ENCODE measurements at regions not wholly inside any gene's neighbourhood (a gene's known extent, or its start where the extent isn't known, plus 50 kb on each side); places are given as distances from the start of the nearest gene placed in this dataset.
"Not testable (repeated sequence)": the region's sequence is repeated elsewhere in the genome, so short reads cannot be mapped to it uniquely, and the experiment has no call there.

DNA sequence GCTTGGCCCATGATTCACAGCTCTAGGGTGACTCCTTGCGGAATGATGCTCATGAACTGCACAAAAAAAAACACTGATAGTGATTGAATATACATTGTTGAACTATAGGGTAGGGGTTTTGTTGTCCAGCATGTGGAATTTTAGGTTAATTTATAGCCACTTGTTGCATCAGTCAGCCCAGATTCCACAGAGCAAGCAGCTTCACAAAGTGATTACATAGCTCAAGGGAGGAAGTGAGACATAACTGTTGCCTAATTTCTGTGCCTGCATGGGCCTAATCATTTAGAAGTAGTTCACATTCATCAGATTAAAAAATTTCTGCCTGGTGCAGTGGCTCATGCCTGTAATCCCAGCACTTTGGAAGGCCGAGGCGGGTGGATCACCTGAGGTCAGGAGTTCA is 142.2 kb upstream of the ZNF722 start:
- not testable (repeated sequence) for H3K4me1 Mint-ChIP-seq, H3K4me3 Mint-ChIP-seq, H3K36me3 Mint-ChIP-seq, DNase-seq, H3K27ac Mint-ChIP-seq, H3K27me3 Mint-ChIP-seq
- peaks cover 31% of the 10 kb centered on the region for H3K9me3 Mint-ChIP-seq

DNA sequence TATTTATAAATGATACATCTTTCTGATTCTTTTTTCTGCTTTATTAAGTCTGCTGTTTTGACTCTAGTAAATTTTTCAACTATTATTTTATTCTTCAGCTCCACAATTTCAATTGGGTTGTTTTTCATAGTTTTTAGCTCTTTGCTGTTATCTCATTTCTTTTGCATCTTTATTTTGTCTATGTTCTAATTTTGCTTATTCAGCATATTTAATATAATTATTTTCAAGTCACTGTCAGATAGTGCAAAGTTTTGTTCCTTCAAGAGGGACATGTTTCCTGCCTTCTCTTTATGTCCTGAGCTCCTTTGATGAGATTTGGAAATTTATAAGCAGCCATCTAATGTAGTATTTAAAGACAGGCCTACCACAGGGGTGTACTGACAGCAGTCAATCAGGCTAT is 131.5 kb upstream of the ZNF722 start:
- Mint-ChIP-seq H3K4me3 (no peak overlapping the region), H3K27me3 (no peaks in the 10 kb centered on the region), H3K36me3 (peaks cover 2% of the 10 kb centered on the region), H3K9me3 (peaks cover 31% of the 10 kb centered on the region), H3K27ac (no peak overlapping the region), H3K4me1 (no peaks in the 10 kb centered on the region)
- no peak for DNase-seq

DNA sequence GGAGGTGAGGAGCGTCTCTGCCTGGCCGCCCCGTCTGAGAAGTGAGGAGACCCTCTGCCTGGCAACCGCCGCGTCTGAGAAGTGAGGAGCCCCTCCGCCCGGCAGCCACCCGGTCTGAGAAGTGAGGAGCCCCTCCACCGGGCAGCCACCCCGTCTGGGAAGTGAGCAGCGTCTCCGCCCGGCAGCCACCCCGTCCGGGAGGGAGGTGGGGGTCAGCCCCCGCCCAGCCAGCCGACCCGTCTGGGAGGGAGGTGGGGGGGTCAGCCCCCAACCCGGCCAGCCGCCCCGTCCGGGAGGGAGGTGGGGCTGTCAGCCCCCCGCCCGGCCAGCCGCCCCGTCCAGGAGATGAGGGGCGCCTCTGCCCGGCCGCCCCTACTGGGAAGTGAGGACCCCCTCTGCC is 124.4 kb upstream of the ZNF722 start:
- not testable (repeated sequence) for H3K27ac Mint-ChIP-seq, H3K36me3 Mint-ChIP-seq, H3K4me3 Mint-ChIP-seq, DNase-seq, H3K27me3 Mint-ChIP-seq, H3K4me1 Mint-ChIP-seq
- H3K9me3 Mint-ChIP-seq, result peaks cover 39% of the 10 kb centered on the region

DNA sequence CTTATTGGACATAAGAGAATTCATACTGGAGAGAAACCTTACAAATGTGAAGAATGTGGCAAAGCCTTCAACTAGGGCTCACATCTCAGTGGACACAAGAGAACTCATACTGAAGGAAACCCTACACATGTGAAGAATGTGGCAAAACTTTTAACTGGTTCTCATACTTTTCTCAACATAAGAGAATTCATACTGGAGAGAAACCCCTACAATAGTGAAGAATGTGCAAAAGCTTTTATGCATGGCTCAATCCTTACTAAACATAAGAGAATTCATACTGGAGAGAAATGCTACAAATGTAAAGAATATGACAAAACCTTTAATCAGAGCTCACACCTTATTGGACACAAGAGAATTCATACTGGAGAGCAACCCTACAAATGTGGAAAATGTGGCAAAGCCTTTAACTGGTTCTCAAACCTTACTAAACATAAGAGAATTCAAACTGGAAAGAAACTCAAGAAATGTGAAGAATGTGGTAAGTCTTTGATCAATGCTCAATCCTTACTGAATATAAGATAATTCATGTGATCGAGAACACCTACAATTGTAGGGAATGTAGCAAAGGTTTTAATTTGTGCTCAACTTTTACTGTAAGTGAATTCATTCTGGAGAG is 121.8 kb upstream of the ZNF722 start:
- H3K4me1 Mint-ChIP-seq, result no peaks in the 10 kb centered on the region
- H3K9me3 Mint-ChIP-seq, result peaks cover 49% of the 10 kb centered on the region

DNA sequence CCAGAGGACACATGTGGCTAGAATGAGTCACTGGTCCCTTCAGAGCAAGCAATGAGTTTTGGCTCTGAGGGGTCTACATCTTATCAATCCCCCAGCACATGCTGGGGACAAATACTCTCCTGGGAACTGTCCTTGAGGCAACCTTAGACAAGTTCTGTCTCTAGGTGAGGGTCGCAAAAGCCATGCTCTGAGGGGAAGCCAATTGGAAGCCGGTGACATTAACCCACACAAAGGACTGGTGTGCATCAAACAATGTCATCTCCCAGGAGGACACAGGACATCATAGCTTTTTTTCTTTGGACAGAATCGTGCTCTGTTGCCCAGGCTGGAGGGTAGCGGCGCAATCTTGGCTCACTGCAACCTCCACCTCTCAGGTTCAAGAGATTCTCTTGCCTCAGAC is 111.6 kb upstream of the ZNF722 start:
- Mint-ChIP-seq H3K36me3 (peaks cover 2% of the 10 kb centered on the region), H3K27me3 (no peaks in the 10 kb centered on the region), H3K4me1 (no peaks in the 10 kb centered on the region), H3K27ac (no peak overlapping the region), H3K9me3 (peaks cover 32% of the 10 kb centered on the region), H3K4me3 (no peak overlapping the region)
- no peak for DNase-seq

More for the DNA sequence above, 121.8 kb upstream of the ZNF722 start:
- no peak for DNase-seq
- H3K27me3 Mint-ChIP-seq, result no peaks in the 10 kb centered on the region
- H3K27ac Mint-ChIP-seq, result no peak overlapping the region
- no peak overlapping the region for H3K4me3 Mint-ChIP-seq
- H3K36me3 Mint-ChIP-seq, result peaks cover 13% of the 10 kb centered on the region

DNA sequence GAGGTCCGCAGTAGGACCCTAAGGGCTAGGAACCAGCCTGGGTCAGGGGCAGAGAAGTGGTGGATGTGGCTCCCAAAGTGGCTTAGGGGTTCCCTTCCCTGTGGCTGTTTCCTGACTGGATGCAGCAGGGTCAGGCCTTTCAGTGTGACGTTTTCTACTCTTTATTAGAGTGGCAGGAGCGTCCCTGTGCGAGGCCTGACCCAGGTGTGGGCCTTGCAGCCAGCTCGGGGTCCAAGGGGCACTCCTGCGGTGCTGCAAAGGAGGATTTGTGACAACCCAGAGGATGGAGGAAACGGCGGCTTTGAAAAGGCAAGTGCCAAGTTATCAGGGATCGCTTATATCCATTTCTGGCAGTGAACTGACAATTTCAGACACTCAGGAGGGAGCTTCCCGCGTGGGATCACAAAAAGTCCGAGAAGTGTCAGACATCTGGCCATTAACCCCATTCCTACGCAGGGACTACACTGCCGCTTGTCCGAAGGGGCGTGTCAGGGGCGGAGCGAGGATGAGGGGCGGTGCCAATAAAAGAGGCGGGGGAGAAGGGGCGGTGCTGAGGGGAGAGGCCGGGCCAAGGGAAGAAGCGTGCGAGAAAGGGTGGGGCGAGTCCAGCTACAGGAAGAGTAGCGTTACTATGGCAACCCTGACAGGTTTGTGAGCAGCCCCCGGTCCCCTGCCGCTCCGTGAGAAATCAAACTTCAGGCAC is 98.8 kb upstream of the ZNF722 start:
- H3K4me3 Mint-ChIP-seq, result peak overlapping the region; percentile 97
- H3K4me1 Mint-ChIP-seq, result peaks cover 2% of the 10 kb centered on the region
- peaks cover 16% of the 10 kb centered on the region for H3K9me3 Mint-ChIP-seq
- H3K27me3 Mint-ChIP-seq, result no peaks in the 10 kb centered on the region
- H3K36me3 Mint-ChIP-seq, result peaks cover 15% of the 10 kb centered on the region
- H3K27ac Mint-ChIP-seq, result peak overlapping the region; percentile 87
- peak; percentile 81 for DNase-seq

DNA sequence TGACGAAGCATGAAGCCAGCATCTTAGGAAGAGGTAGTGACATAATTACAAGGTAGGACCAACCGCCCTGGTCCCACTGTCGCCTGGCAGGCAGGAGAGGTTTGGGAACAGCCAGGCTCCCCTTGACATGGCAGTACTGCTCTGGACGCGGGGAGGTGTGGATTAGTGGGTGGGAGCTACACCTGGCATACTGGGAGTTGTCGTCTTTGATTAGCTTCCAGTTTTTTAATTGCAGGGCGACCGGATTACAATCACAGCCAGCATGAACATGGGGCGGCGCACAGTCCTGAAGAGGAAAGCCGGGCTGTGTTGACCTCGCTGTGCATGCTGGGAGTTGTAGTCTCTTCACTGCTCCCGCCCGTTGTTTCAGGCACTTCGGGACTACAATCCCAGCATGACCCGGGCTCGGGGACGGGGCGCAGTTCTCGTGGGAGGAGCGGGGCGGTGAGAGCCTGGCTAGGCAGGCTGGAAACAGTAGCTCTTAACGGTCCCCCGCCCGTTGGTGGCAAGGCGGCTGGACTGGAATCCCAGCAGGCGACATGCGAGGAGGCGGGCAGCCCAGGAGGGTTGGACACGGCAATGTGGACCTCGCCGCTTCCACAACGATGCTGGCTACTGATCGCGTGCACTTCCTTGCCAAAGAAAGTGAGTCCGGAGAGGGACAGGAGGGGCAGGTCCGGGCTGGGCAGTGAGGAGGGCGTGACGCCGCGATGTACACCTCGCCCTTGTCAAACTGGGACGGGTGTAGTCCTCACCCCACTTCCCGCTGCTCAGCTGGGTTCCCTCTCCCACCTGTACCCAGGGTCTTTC is 98.0 kb upstream of the ZNF722 start:
- Mint-ChIP-seq H3K27ac (peak overlapping the region; percentile 87), H3K9me3 (peaks cover 16% of the 10 kb centered on the region), H3K4me3 (peak overlapping the region; percentile 97), H3K36me3 (peaks cover 22% of the 10 kb centered on the region), H3K27me3 (no peaks in the 10 kb centered on the region), H3K4me1 (peaks cover 2% of the 10 kb centered on the region)
- peak; percentile 90 for DNase-seq

DNA sequence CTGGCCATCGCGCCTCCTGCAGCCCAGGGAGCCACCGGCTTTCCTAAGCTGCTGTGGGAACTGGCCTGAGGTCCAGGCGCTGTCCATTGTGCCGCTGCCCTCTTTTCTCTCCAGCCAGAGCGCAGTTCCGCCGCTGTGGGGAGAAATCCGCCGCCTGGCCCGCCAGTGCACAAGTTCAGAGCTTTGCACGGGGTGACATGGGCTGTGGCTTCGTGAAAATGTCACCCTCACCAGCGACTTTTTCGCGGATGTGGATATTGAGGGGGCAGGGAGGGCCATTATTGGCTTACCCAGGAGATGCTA is 97.5 kb upstream of the ZNF722 start:
- DNase-seq, H3K4me1 Mint-ChIP-seq, H3K27me3 Mint-ChIP-seq, H3K27ac Mint-ChIP-seq: not testable (repeated sequence)
- peak overlapping the region; percentile 97 for H3K4me3 Mint-ChIP-seq
- peaks cover 25% of the 10 kb centered on the region for H3K36me3 Mint-ChIP-seq
- peaks cover 15% of the 10 kb centered on the region for H3K9me3 Mint-ChIP-seq

DNA sequence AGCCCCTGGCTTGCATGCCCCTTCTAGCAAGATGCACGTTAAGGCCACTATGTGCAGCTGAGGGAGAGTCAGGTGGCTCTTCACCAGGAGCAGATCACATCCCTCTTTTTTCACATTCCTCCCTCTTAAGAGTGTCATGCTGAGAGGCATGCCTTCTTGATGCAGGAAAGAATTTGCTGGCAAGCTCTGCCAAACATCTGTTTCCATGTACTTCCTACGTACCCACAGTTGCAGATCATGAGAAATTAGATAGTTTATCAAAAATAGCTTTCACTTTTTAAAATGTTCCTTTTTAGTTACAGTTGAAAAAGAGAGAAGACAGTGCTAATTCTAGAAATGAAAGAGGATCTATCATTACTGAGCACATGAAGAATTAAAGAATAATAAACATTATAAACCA is 79.7 kb upstream of the ZNF722 start:
- H3K36me3 Mint-ChIP-seq, result peaks cover 35% of the 10 kb centered on the region
- H3K27me3 Mint-ChIP-seq, result no peaks in the 10 kb centered on the region
- H3K4me1 Mint-ChIP-seq, result peaks cover 2% of the 10 kb centered on the region
- peaks cover 16% of the 10 kb centered on the region for H3K9me3 Mint-ChIP-seq
- no peak for DNase-seq
- no peak overlapping the region for H3K4me3 Mint-ChIP-seq
- no peak overlapping the region for H3K27ac Mint-ChIP-seq

DNA sequence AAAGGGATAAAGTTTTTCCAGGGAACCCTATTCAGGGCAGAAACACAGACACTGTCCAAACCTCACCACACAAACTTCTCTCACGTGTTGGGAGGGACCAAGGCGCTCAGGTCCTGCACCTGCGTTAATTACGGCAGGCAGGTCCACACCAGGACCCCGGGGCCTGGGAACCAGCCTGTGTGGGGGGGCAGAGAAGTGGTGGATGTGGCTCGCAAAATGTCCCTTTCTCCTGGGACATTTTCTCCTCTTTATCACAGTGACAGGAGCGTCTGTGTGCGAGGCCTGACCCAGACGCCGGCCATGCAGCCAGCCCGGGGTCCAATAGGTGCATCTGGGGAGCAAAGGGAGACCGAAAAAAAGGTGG is 73.4 kb upstream of the ZNF722 start:
- H3K36me3 Mint-ChIP-seq, result peaks cover 20% of the 10 kb centered on the region
- peaks cover 9% of the 10 kb centered on the region for H3K4me1 Mint-ChIP-seq
- no peak for DNase-seq
- peaks cover 11% of the 10 kb centered on the region for H3K9me3 Mint-ChIP-seq
- peak overlapping the region; percentile 95 for H3K27ac Mint-ChIP-seq
- H3K27me3 Mint-ChIP-seq, result no peaks in the 10 kb centered on the region
- peak overlapping the region; percentile 92 for H3K4me3 Mint-ChIP-seq

DNA sequence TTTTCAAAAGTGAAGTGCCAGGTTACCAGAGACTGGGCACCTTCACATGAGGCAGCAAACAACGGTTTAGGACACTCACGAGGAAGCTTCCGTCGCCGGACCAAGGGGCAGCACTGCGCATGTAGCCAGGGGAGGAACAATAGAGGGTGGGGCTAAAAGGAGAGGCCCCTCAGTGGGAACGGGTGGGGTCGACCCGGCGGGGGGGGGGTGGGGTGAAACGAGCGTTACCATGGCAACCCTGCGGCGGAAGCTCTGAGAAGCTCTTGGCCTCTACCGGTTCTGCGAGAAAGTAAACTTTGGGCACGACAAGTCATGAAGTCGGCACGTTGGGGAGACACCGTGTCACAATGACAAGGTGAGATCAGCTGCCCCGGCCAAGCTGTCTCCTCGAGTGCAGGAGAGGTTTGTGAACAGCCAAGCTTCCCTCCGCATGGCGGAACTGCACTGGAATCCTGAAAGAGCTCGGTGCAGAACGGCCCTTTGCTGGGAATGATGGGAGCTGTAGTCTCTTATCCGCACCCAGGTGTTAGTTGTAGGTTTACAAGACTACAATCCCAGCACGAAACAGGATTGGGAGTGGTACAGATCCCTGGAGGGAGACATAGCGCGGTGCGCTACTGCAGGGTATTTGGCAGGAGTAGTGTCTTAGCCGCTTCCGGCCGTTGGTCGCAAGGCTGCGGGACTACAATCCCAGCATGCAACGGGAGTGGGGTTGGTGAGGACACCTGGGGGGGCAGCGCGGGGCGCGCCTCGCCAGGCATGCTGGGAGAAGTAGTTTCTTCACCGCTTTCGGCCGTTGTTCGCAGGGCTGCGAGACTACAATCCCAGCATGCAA is 72.8 kb upstream of the ZNF722 start:
- Mint-ChIP-seq H3K27me3 (no peaks in the 10 kb centered on the region), H3K9me3 (peaks cover 13% of the 10 kb centered on the region), H3K4me3 (peak overlapping the region; percentile 92), H3K36me3 (peaks cover 17% of the 10 kb centered on the region), H3K27ac (peak overlapping the region; percentile 95), H3K4me1 (peaks cover 9% of the 10 kb centered on the region)
- peak; percentile 87 for DNase-seq

DNA sequence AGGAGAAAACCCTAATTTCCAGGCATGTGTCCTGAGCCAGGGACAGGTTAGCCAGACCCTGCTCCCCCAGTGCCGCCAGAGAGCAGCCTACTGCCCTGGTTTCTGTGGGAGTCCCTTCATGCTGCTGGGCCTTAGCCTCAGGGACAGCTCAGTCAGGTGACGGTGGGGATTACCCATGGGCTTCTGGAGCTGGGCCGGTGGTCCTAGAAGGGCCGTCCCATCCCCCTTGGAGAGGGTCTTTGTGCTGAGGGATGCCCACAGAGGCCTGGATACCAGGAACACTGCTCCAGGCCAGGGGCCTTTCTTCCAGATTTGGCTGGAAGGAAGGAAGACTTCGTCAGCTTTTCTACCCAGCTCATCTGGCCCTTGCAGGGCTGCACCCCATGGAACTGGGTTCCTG is 71.4 kb upstream of the ZNF722 start:
- Mint-ChIP-seq H3K36me3 (peaks cover 7% of the 10 kb centered on the region), H3K27ac (no peak overlapping the region), H3K27me3 (peaks cover under 1% of the 10 kb centered on the region), H3K4me3 (peak overlapping the region; percentile 92), H3K4me1 (peaks cover 7% of the 10 kb centered on the region), H3K9me3 (peaks cover 11% of the 10 kb centered on the region)
- no peak for DNase-seq

DNA sequence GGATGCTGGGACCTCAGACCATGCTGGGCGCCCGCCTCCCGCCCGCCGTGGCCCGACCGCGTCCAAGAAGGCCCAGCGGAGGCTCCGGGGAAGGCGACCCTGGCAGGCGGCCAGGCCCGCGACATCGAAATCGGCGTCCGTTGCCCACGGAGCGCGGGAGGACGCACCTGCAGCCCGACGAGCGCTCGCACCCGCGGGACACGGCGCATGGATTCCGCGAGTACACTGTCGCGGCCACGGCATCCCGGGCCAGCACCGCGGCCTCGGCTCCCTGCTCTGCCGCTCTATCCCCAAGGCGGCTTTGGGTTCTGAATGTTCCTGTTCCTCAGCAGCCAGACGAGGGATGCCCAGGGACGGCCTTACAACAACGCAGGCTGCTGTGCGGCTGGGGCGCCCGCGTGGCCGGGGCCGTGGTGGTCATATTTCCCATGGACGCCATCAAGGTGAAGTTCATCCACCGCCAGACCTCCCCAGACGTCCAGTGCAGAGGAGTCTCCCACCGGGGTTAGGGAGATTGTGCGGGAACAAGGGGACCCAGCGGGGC is 67.5 kb upstream of the ZNF722 start:
- no peaks in the 10 kb centered on the region for H3K4me1 Mint-ChIP-seq
- DNase-seq, result no peak
- peaks cover 3% of the 10 kb centered on the region for H3K27me3 Mint-ChIP-seq

DNA sequence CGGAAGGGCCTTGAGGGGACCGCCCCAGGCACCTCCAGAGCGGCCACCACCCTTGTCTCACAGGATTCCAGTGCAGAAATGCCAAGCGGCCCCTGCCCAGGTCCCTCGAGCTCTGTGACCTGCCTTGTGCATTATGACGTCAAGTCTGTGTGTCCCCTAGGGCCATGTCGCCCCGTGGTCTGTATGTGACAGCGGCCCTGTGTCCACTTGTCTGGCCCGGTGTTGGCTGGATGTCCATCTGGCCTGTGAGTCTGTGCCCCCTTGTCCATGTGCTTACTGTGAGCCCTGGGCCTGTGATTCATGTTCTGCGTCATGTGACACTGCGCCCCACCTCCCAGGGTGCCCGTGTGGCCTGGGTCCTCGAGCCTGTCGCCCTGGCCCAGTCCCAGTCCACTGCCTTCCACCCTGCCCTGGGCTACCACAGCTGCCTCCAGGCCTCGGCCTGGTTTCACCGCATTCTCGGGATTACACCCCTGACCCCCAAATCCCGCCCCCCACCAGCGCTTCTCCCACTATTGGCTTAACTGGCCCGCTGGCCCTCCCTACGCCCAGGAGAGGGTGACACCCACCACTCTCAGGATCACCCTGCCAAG is 66.6 kb upstream of the ZNF722 start:
- Mint-ChIP-seq H3K9me3 (peaks cover 6% of the 10 kb centered on the region), H3K27me3 (peaks cover 3% of the 10 kb centered on the region), H3K27ac (no peak overlapping the region), H3K4me1 (no peaks in the 10 kb centered on the region), H3K4me3 (no peak overlapping the region), H3K36me3 (no peaks in the 10 kb centered on the region)
- no peak for DNase-seq

More for the DNA sequence above, 67.5 kb upstream of the ZNF722 start:
- H3K4me3 Mint-ChIP-seq, result no peak overlapping the region
- peaks cover 6% of the 10 kb centered on the region for H3K9me3 Mint-ChIP-seq
- no peaks in the 10 kb centered on the region for H3K36me3 Mint-ChIP-seq
- no peak overlapping the region for H3K27ac Mint-ChIP-seq

Data from activated naive CD8-positive, alpha-beta T cell treated with anti-CD3 and anti-CD28 coated beads for 36 hours (primary cell).